CD4-positive, alpha-beta T cell (primary cell): ENCODE measurements at regions not wholly inside any gene's neighbourhood (a gene's known extent, or its start where the extent isn't known, plus 50 kb on each side); places are given as distances from the start of the nearest gene placed in this dataset.

ENCODE experiments used
- ATAC-seq: fragments of 200-7000 bp; cut with Tn5 transposase; one replicate; pipeline ENCODE4 v1.10.0; 2022; ENCODE audit warnings: mild to moderate bottlenecking; ENCODE audit not compliant: poor library complexity
- CTCF ChIA-PET: fragments of 350-600 bp; sonication (Branson Sonifier 250); formaldehyde crosslinking; loops from one replicate; lab custom pipeline; 2021; ENCODE audit warnings: antibody characterized with exemption, inconsistent platforms; lab: Charles Lee
- POLR2A ChIA-PET: fragments of 350-600 bp; sonication (Branson Sonifier 250); formaldehyde crosslinking; loops from one replicate; lab custom pipeline; 2021; ENCODE audit warnings: antibody characterized with exemption, inconsistent platforms; lab: Charles Lee
- DNase-seq, 14 experiments: peaks; one replicate each; pipeline ENCODE4 v3.0.0-alpha.2; 2013 to 2020; ENCODE audit warnings: mixed read lengths in 2 of 14
- H3K27ac ChIP-seq, 2 donors: one replicate each; pipeline versions ENCODE4 v1.5.1 to v1.7.0; 2013; ENCODE audit warnings: low read length in 2 of 2, low read depth in 1 of 2, mild to moderate bottlenecking in 1 of 2
- H3K27me3 ChIP-seq, 2 experiments: 1 replicate in 1 of 2; 2 replicates in 1 of 2; pipeline versions ENCODE4 v1.6.1 to v1.7.0; 2013; ENCODE audit warnings: low read length in 2 of 2, control low read depth in 1 of 2, mild to moderate bottlenecking in 1 of 2, moderate library complexity in 1 of 2; ENCODE audit not compliant: insufficient read depth in 2 of 2, control insufficient read depth in 1 of 2
- H3K36me3 ChIP-seq: one replicate; pipeline ENCODE4 v1.6.1; 2013; ENCODE audit warnings: low read length, control low read depth; ENCODE audit not compliant: insufficient read depth
- H3K4me1 ChIP-seq: one replicate; pipeline ENCODE4 v1.6.1; 2013; ENCODE audit warnings: low read length, control low read depth; ENCODE audit not compliant: insufficient read depth
- H3K4me3 ChIP-seq: one replicate; pipeline ENCODE4 v1.5.1; 2013; ENCODE audit warnings: mild to moderate bottlenecking, low read length, moderate library complexity
- H3K9me3 ChIP-seq, 2 experiments: 1 replicate in 1 of 2; 2 replicates in 1 of 2; pipeline versions ENCODE4 v1.6.1 to v1.7.0; 2013; ENCODE audit warnings: low read length in 2 of 2, mild to moderate bottlenecking in 2 of 2, control low read depth in 1 of 2, moderate library complexity in 1 of 2; ENCODE audit not compliant: control insufficient read depth in 1 of 2, insufficient read depth in 1 of 2
- H3K27ac Mint-ChIP-seq: one replicate; pipeline ENCODE4 v1.8.0; 2020; ENCODE audit warnings: mixed read lengths
- H3K27me3 Mint-ChIP-seq: one replicate; pipeline ENCODE4 v1.8.0; 2021; ENCODE audit warnings: mixed read lengths
- H3K36me3 Mint-ChIP-seq: one replicate; pipeline ENCODE4 v1.8.0; 2021; ENCODE audit warnings: low read depth, mixed read lengths
- H3K4me1 Mint-ChIP-seq: one replicate; pipeline ENCODE4 v1.8.0; 2021; ENCODE audit warnings: low read depth, mixed read lengths
- H3K4me3 Mint-ChIP-seq: one replicate; pipeline ENCODE4 v1.8.0; 2020; ENCODE audit warnings: mild to moderate bottlenecking, mixed read lengths
- H3K9me3 Mint-ChIP-seq: one replicate; pipeline ENCODE4 v1.8.0; 2020; ENCODE audit warnings: mixed read lengths
- CTCF ChIP-seq: fragments of 200-600 bp; IDR thresholded peaks from one replicate; pipeline ENCODE4 v1.8.0; 2022; ENCODE audit warnings: antibody characterized with exemption, mild to moderate bottlenecking
- intact Hi-C, 2 experiments: fragments of 100-400 bp; cut with DNase I in 1 of 2; cut with micrococcal nuclease in 1 of 2; formaldehyde crosslinking; loops; one replicate each; pipeline versions ENCODE4 v1.15.1 to v1.9.0; 2023 to 2025; cut with DNase I, micrococcal nuclease

- Mint-ChIP-seq H3K27ac (no peak overlapping the region), H3K4me1 (no peaks in the 10 kb centered on the region), H3K9me3 (peaks cover 6% of the 10 kb centered on the region), H3K36me3 (no peaks in the 10 kb centered on the region), H3K27me3 (no peaks in the 10 kb centered on the region), H3K4me3 (no peak overlapping the region)
- ChIA-PET POLR2A (no interaction called here), CTCF (no interaction called here)
- H3K27ac ChIP-seq, result no peak overlapping the region
- H3K9me3 ChIP-seq, result peaks cover 0 to 4% of the 10 kb centered on the region in 2 experiments
- no peaks in the 10 kb centered on the region for H3K36me3 ChIP-seq
- no peak overlapping the region for H3K4me3 ChIP-seq
- ATAC-seq (no peak), DNase-seq (no peak)
- TF ChIP-seq CTCF, result no peak
- no peaks in the 10 kb centered on the region for H3K4me1 ChIP-seq
- no peaks in the 10 kb centered on the region for H3K27me3 ChIP-seq
- intact Hi-C loops, result no loop called here
Observed at GRCh38 chr6:62400521-62401259, 114.7 kb upstream of the KHDRBS2 start.

GRCh38 chr6:62393608-62394007 lies 107.6 kb upstream of the KHDRBS2 start:
- no peaks in the 10 kb centered on the region for H3K36me3 ChIP-seq
- ATAC-seq, result no peak
- H3K27ac ChIP-seq, result no peak overlapping the region
- DNase-seq, result no peak
- peaks cover 0 to 4% of the 10 kb centered on the region in 2 experiments for H3K9me3 ChIP-seq
- H3K9me3 Mint-ChIP-seq, result peaks cover 9% of the 10 kb centered on the region
- POLR2A ChIA-PET, result no interaction called here
- CTCF ChIA-PET, result no interaction called here
- no peak overlapping the region for H3K27ac Mint-ChIP-seq
- no peaks in the 10 kb centered on the region for H3K36me3 Mint-ChIP-seq
- H3K4me3 Mint-ChIP-seq, result no peak overlapping the region
- no peaks in the 10 kb centered on the region for H3K4me1 ChIP-seq
- no peaks in the 10 kb centered on the region for H3K4me1 Mint-ChIP-seq
- no peak for TF ChIP-seq CTCF
- no peaks in the 10 kb centered on the region for H3K27me3 ChIP-seq
- intact Hi-C loops, result no loop called here
- H3K27me3 Mint-ChIP-seq, result no peaks in the 10 kb centered on the region
- H3K4me3 ChIP-seq, result no peak overlapping the region

- H3K36me3 ChIP-seq, result no peaks in the 10 kb centered on the region
- intact Hi-C loops, result no loop called here
- ChIA-PET POLR2A (no interaction called here), CTCF (no interaction called here)
- Mint-ChIP-seq H3K27me3 (no peaks in the 10 kb centered on the region), H3K4me3 (no peak overlapping the region), H3K9me3 (peaks cover 17% of the 10 kb centered on the region), H3K27ac (no peak overlapping the region), H3K4me1 (no peaks in the 10 kb centered on the region), H3K36me3 (no peaks in the 10 kb centered on the region)
- DNase-seq (no peak), ATAC-seq (no peak)
- no peak overlapping the region for H3K4me3 ChIP-seq
- TF ChIP-seq CTCF, result no peak
- H3K27me3 ChIP-seq, result no peaks in the 10 kb centered on the region
- H3K27ac ChIP-seq, result no peak overlapping the region
- H3K9me3 ChIP-seq, result no peaks in the 10 kb centered on the region
- H3K4me1 ChIP-seq, result no peaks in the 10 kb centered on the region
Observed at GRCh38 chr6:62392291-62392690, 106.3 kb upstream of the KHDRBS2 start.
